WERI-Rb-1 (cell line): ENCODE measurements at regions not wholly inside any gene's neighbourhood (a gene's known extent, or its start where the extent isn't known, plus 50 kb on each side); places are given as distances from the start of the nearest gene placed in this dataset.

Experiments
- DNase-seq: peaks from one replicate; pipeline ENCODE4 v3.0.0-alpha.2; 2020
- H3K27ac ChIP-seq: fragments of 250-450 bp; sonication (Bioruptor Pico); 2 replicates; pipeline ENCODE4 v1.5.1; 2020; ENCODE audit warnings: mild to moderate bottlenecking, moderate library complexity
- H3K27me3 ChIP-seq: fragments of 250-450 bp; sonication (Bioruptor Pico); 2 replicates; pipeline ENCODE4 v1.5.1; 2021; ENCODE audit warnings: mild to moderate bottlenecking, low read depth, moderate library complexity; ENCODE audit not compliant: insufficient read depth, severe bottlenecking
- H3K36me3 ChIP-seq: fragments of 250-450 bp; sonication (Bioruptor Pico); 2 replicates; pipeline ENCODE4 v1.5.1; 2020; ENCODE audit warnings: mild to moderate bottlenecking, moderate library complexity
- H3K4me3 ChIP-seq: 2 replicates; pipeline ENCODE4 v1.5.1; 2011; ENCODE audit warnings: low read depth, mild to moderate bottlenecking, control low read depth, low read length
- H3K9me3 ChIP-seq: fragments of 250-450 bp; sonication (Bioruptor Pico); 2 replicates; pipeline ENCODE4 v1.5.1; 2021; ENCODE audit warnings: mild to moderate bottlenecking, moderate library complexity; ENCODE audit not compliant: severe bottlenecking
- CTCF ChIP-seq: IDR thresholded peaks from 2 replicates; pipeline ENCODE4 v1.5.1; 2011; ENCODE audit warnings: low read depth, mild to moderate bottlenecking, control low read depth, inconsistent platforms, low read length

GRCh38 chr16:5769513-5769912 is 671.9 kb upstream of the EEF2KMT start:
- no peak overlapping the region for H3K27ac ChIP-seq
- no peaks in the 10 kb centered on the region for H3K9me3 ChIP-seq
- no peaks in the 10 kb centered on the region for H3K36me3 ChIP-seq
- H3K4me3 ChIP-seq, result no peak overlapping the region
- TF ChIP-seq CTCF, result no peak
- H3K27me3 ChIP-seq, result no peaks in the 10 kb centered on the region
- no peak for DNase-seq

- no peak overlapping the region for H3K4me3 ChIP-seq
- H3K27ac ChIP-seq, result no peak overlapping the region
- DNase-seq, result no peak
- no peaks in the 10 kb centered on the region for H3K27me3 ChIP-seq
- H3K36me3 ChIP-seq, result no peaks in the 10 kb centered on the region
- no peaks in the 10 kb centered on the region for H3K9me3 ChIP-seq
- TF ChIP-seq CTCF, result no peak
These were observed 670.9 kb upstream of the EEF2KMT start for GRCh38 chr16:5768445-5768844.

GRCh38 chr16:5763176-5763575 is 665.6 kb upstream of the EEF2KMT start:
- Histone ChIP-seq H3K4me3 (no peak overlapping the region), H3K9me3 (no peaks in the 10 kb centered on the region), H3K27ac (no peak overlapping the region), H3K36me3 (no peaks in the 10 kb centered on the region), H3K27me3 (no peaks in the 10 kb centered on the region)
- no peak for DNase-seq
- TF ChIP-seq CTCF, result no peak

- no peak for TF ChIP-seq CTCF
- H3K4me3 ChIP-seq, result no peak overlapping the region
- H3K9me3 ChIP-seq, result no peaks in the 10 kb centered on the region
- H3K27me3 ChIP-seq, result no peaks in the 10 kb centered on the region
- no peak overlapping the region for H3K27ac ChIP-seq
- no peaks in the 10 kb centered on the region for H3K36me3 ChIP-seq
- no peak for DNase-seq
These were observed 664.8 kb upstream of the EEF2KMT start for GRCh38 chr16:5762362-5762761.

GRCh38 chr16:5761592-5761991 is 664.0 kb upstream of the EEF2KMT start:
- Histone ChIP-seq H3K27ac (no peak overlapping the region), H3K27me3 (no peaks in the 10 kb centered on the region), H3K9me3 (no peaks in the 10 kb centered on the region), H3K4me3 (no peak overlapping the region), H3K36me3 (no peaks in the 10 kb centered on the region)
- TF ChIP-seq CTCF, result no peak
- DNase-seq, result no peak

- no peak overlapping the region for H3K27ac ChIP-seq
These were observed 660.7 kb upstream of the EEF2KMT start for GRCh38 chr16:5758281-5758680.

More at GRCh38 chr16:5758281-5758680, 660.7 kb upstream of the EEF2KMT start:
- H3K36me3 ChIP-seq, result no peaks in the 10 kb centered on the region
- TF ChIP-seq CTCF, result no peak
- H3K4me3 ChIP-seq, result no peak overlapping the region
- H3K27me3 ChIP-seq, result no peaks in the 10 kb centered on the region
- H3K9me3 ChIP-seq, result no peaks in the 10 kb centered on the region
- no peak for DNase-seq
